Body of pancreas (tissue), 4 donors: ENCODE measurements at regions not wholly inside any gene's neighbourhood (a gene's known extent, or its start where the extent isn't known, plus 50 kb on each side); places are given as distances from the start of the nearest gene placed in this dataset.

ENCODE experiments used
- CTCF ChIP-seq, 7 experiments: fragments of 450-650 bp in 4 of 7; fragments of 200-600 bp in 3 of 7; sonication (generic) in 3 of 7; IDR thresholded peaks; one replicate each; pipeline ENCODE4 v1.5.1; 2016 to 2019; ENCODE audit warnings: antibody characterized with exemption in 7 of 7
- POLR2A ChIP-seq, 3 donors: fragments of 450-650 bp; IDR thresholded peaks; one replicate each; pipeline ENCODE4 v1.6.1; 2016; ENCODE audit warnings: antibody characterized with exemption in 3 of 3, mild to moderate bottlenecking in 2 of 3

GRCh38 chr13:88424463-88424862 is 753.3 kb downstream of the SLITRK5 start:
- TF ChIP-seq CTCF (IDR thresholded peaks at IDR 0.05) (no peak), POLR2A (IDR thresholded peaks at IDR 0.05) (no peak)
